ENCODE measurements at regions not wholly inside any gene's neighbourhood (a gene's known extent, or its start where the extent isn't known, plus 50 kb on each side); places are given as distances from the start of the nearest gene placed in this dataset.

DNA sequence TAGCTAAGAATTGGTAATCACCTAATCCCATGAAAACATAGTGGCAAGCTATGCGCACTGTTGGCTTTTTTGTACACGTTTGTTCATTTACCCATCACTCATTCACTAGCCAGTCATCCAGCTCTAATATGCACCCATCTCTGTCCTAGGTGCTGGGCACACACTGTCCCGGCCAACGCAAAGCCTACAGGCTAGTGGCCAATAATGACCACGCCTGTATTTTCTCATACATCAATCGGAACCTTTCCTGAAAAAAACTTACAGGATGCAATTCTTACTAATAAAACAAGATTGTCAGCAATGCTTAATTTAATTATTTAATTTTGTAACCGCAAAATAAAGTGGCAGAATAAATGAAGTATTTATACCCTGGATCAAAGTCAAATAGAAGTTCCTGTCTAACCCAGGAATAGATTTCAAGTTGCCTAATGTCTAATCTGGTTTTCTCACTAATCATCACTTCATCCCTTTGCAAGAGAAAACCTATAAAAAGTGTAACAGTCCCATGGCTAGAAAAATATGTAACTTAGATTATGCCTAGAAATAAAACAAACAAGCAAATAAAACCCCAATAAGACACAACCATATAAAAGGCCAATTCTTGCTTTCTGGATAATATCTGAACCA, 143.3 kb upstream of the BLID start:
- Histone ChIP-seq H3K4me1 (ENCODE audit: control insufficient read depth in 5 of 5, insufficient read depth in 5 of 5, low read length in 5 of 5) (peaks cover 0 to 7% (median 0%) of the 10 kb centered on the region in 5 donors), H3K27me3 (ENCODE audit: control insufficient read depth in 5 of 5, insufficient read depth in 4 of 5, low read length in 5 of 5) (no peaks in the 10 kb centered on the region), H3K27ac (ENCODE audit: low read depth, low read length) (no peak overlapping the region), H3K36me3 (ENCODE audit: control insufficient read depth in 5 of 5, insufficient read depth in 5 of 5, low read length in 5 of 5) (no peaks in the 10 kb centered on the region), H3K4me3 (ENCODE audit: low read depth in 1 of 5, low read length in 5 of 5) (no peak overlapping the region), H3K9ac (ENCODE audit: low read length in 5 of 5) (no peak overlapping the region), H3K9me3 (ENCODE audit: control insufficient read depth in 5 of 5, low read length in 5 of 5) (no peaks in the 10 kb centered on the region)

DNA sequence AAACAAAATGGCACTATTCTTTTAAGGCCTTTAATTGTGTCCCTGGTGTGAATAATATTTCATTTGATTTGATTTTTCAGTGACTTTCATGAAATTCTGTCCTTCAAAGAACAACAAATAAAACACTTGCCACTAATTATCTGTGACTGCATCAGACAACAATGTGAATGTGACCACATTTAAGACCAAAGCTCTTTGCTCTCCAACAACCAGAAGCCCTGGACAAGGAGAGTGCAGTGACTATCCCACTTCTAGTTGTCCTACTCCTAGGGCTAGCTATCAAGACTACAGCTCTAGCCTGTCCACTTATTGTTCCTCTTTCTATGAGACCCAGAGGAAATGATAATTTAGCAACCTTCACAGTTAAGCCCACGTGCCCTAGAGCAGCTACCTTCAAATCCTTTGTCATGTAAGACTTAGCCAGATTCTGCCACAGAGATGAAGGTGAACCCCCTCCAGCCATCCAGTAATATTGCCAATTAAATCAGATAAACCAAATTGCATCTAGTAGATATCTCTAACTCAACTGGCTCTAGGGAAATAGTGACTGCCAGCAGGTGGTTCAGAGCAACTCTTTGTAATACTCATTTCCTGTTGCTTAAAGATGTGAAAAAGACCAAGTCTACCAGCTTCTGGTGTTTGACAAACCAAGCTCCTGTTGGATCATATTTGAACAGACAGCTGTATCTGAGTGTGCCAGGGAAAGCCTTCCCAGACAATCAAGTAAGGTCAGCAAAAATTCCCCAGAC, 142.6 kb upstream of the BLID start:
- no peak overlapping the region for H3K27ac ChIP-seq (ENCODE audit: low read depth, low read length)
- H3K9ac ChIP-seq (ENCODE audit: low read length in 5 of 5), result no peak overlapping the region

DNA sequence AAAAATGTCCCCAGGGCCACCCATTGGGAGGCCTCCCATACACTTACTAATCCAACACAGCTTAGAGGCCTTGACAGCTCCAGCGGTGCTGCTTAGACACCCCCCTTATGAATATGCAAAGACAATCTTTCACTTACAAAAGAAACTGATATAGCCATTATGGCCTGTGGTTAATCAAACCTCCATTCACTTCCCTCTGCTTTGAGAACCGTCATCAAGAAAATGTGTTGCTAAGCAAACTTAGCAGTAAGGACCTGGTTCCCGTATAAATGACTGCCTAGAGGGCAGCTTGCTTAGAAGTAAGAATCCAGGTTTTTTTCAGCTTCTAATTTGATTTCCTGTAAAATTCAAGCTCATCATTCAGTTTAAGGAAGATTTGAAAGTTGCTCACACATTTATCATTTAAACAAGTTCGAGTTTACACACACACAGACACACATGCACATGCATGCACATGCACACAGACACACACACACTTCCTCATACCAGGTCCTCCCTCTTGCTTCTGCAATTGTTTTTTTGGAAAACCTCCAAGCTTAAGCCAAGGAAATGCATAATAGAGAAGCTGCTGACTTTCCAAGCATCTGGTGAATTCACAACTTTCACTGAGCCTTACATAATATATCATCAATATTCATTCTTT, 137.7 kb upstream of the BLID start:
- Histone ChIP-seq H3K27ac (ENCODE audit: low read depth, low read length) (peak overlapping the region; percentile 64), H3K36me3 (ENCODE audit: control insufficient read depth in 5 of 5, insufficient read depth in 5 of 5, low read length in 5 of 5) (no peaks in the 10 kb centered on the region), H3K27me3 (ENCODE audit: control insufficient read depth in 5 of 5, insufficient read depth in 4 of 5, low read length in 5 of 5) (no peaks in the 10 kb centered on the region), H3K9me3 (ENCODE audit: control insufficient read depth in 5 of 5, low read length in 5 of 5) (no peaks in the 10 kb centered on the region), H3K4me1 (ENCODE audit: control insufficient read depth in 5 of 5, insufficient read depth in 5 of 5, low read length in 5 of 5) (peaks cover 0 to 22% (median 13%) of the 10 kb centered on the region in 5 donors), H3K9ac (ENCODE audit: low read length in 5 of 5) (no peak overlapping the region), H3K4me3 (ENCODE audit: low read depth in 1 of 5, low read length in 5 of 5) (peak overlapping the region in 1 of 5 donors; percentile 44)

More for the DNA sequence above, 142.6 kb upstream of the BLID start:
- no peaks in the 10 kb centered on the region for H3K36me3 ChIP-seq (ENCODE audit: control insufficient read depth in 5 of 5, insufficient read depth in 5 of 5, low read length in 5 of 5)
- no peaks in the 10 kb centered on the region for H3K9me3 ChIP-seq (ENCODE audit: control insufficient read depth in 5 of 5, low read length in 5 of 5)
- H3K4me1 ChIP-seq (ENCODE audit: control insufficient read depth in 5 of 5, insufficient read depth in 5 of 5, low read length in 5 of 5), result peaks cover 0 to 14% (median 6%) of the 10 kb centered on the region in 5 donors
- no peaks in the 10 kb centered on the region for H3K27me3 ChIP-seq (ENCODE audit: control insufficient read depth in 5 of 5, insufficient read depth in 4 of 5, low read length in 5 of 5)
- no peak overlapping the region for H3K4me3 ChIP-seq (ENCODE audit: low read depth in 1 of 5, low read length in 5 of 5)

DNA sequence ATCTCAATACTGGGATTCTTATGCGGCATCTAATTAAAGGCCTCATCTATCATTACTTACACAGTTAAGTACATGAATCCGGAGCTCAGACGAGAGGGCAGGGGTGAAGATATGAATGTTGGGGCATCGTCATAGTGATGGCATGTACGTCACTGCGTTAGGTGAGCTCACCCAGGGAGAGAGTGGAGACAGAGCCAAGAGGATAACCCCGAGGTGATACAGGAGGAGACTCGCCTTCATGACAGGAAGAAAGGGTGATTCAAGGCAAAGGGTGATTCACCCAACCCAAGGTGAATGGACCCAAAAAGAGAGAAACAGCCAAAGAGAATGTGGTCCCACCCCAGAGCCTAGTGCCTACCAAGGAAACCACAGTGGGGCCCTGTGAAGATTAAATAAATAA, 132.9 kb upstream of the BLID start:
- H3K4me3 ChIP-seq (ENCODE audit: low read depth in 1 of 5, low read length in 5 of 5), result no peak overlapping the region
- H3K27me3 ChIP-seq (ENCODE audit: control insufficient read depth in 5 of 5, insufficient read depth in 4 of 5, low read length in 5 of 5), result no peaks in the 10 kb centered on the region
- no peak overlapping the region for H3K9ac ChIP-seq (ENCODE audit: low read length in 5 of 5)
- H3K9me3 ChIP-seq (ENCODE audit: control insufficient read depth in 5 of 5, low read length in 5 of 5), result no peaks in the 10 kb centered on the region
- no peaks in the 10 kb centered on the region for H3K36me3 ChIP-seq (ENCODE audit: control insufficient read depth in 5 of 5, insufficient read depth in 5 of 5, low read length in 5 of 5)
- no peak overlapping the region for H3K27ac ChIP-seq (ENCODE audit: low read depth, low read length)
- H3K4me1 ChIP-seq (ENCODE audit: control insufficient read depth in 5 of 5, insufficient read depth in 5 of 5, low read length in 5 of 5), result peaks cover 0 to 11% (median 11%) of the 10 kb centered on the region in 5 donors

DNA sequence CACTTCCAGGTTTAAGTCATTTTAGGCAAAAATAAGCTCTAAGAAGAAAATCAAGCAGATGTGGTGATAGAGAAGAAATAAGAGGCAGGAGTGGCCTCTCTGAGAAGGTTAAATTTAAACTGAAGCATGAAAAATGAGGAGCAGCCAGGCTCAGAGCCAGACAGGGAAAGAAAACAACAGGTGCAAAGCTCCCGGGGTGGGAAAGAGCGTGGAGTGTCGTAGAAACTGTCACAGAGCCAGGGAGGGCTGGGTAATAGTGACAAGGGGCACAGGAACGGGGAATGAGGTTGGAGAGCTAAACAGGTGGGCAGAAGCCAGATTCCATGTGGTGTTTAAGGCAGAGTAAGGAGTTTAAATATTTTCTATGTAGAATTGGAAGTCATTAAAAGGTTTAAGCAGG, 132.1 kb upstream of the BLID start:
- Histone ChIP-seq H3K27me3 (ENCODE audit: control insufficient read depth in 5 of 5, insufficient read depth in 4 of 5, low read length in 5 of 5) (no peaks in the 10 kb centered on the region), H3K4me1 (ENCODE audit: control insufficient read depth in 5 of 5, insufficient read depth in 5 of 5, low read length in 5 of 5) (peaks cover 0 to 6% (median 3%) of the 10 kb centered on the region in 5 donors), H3K9me3 (ENCODE audit: control insufficient read depth in 5 of 5, low read length in 5 of 5) (no peaks in the 10 kb centered on the region), H3K27ac (ENCODE audit: low read depth, low read length) (no peak overlapping the region), H3K4me3 (ENCODE audit: low read depth in 1 of 5, low read length in 5 of 5) (no peak overlapping the region), H3K9ac (ENCODE audit: low read length in 5 of 5) (no peak overlapping the region), H3K36me3 (ENCODE audit: control insufficient read depth in 5 of 5, insufficient read depth in 5 of 5, low read length in 5 of 5) (no peaks in the 10 kb centered on the region)

DNA sequence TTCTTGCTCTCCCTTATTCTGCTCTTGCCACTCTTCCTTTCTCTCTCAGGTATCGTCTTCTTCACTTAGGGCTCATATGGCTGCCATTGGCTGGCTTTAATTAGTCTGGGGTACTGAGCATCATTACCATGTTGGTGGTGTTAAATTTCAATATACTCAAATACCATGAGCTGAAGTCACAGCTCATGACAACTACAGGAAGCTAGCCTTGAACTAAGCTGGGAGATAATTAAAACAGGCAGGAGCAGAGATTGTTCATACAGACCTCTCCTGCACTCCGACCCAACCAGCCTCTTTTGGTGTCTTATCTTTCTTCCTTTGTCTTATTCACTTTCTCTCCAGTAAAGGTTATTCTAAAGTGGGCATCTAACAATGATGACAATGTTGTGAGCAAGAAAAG, 130.9 kb upstream of the BLID start:
- Histone ChIP-seq H3K27me3 (ENCODE audit: control insufficient read depth in 5 of 5, insufficient read depth in 4 of 5, low read length in 5 of 5) (no peaks in the 10 kb centered on the region), H3K4me3 (ENCODE audit: low read depth in 1 of 5, low read length in 5 of 5) (no peak overlapping the region), H3K9ac (ENCODE audit: low read length in 5 of 5) (no peak overlapping the region), H3K36me3 (ENCODE audit: control insufficient read depth in 5 of 5, insufficient read depth in 5 of 5, low read length in 5 of 5) (no peaks in the 10 kb centered on the region), H3K4me1 (ENCODE audit: control insufficient read depth in 5 of 5, insufficient read depth in 5 of 5, low read length in 5 of 5) (peaks cover 0 to 6% (median 0%) of the 10 kb centered on the region in 5 donors), H3K9me3 (ENCODE audit: control insufficient read depth in 5 of 5, low read length in 5 of 5) (no peaks in the 10 kb centered on the region), H3K27ac (ENCODE audit: low read depth, low read length) (no peak overlapping the region)

DNA sequence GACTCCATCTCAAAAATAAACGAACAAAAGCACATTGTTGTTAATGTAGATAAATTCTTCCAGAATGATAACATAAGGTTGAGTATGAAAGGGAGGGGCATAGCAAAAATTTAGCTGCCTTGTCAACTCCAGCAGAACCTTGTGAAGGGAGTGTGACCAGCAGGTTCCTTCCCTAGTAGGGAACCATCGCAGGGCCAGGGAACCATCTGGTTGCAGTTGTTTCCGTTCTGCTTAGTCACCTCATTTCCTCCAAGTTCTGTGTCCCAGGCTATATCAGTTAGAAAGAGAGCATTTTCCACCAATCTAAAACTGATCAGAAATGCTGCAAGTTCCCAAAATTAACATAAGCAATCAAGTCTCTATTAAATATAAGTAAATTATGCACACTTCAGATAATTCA, 126.7 kb upstream of the BLID start:
- no peaks in the 10 kb centered on the region for H3K36me3 ChIP-seq (ENCODE audit: control insufficient read depth in 5 of 5, insufficient read depth in 5 of 5, low read length in 5 of 5)
- no peak overlapping the region for H3K4me3 ChIP-seq (ENCODE audit: low read depth in 1 of 5, low read length in 5 of 5)
- H3K9me3 ChIP-seq (ENCODE audit: control insufficient read depth in 5 of 5, low read length in 5 of 5), result no peaks in the 10 kb centered on the region
- no peaks in the 10 kb centered on the region for H3K27me3 ChIP-seq (ENCODE audit: control insufficient read depth in 5 of 5, insufficient read depth in 4 of 5, low read length in 5 of 5)
- H3K4me1 ChIP-seq (ENCODE audit: control insufficient read depth in 5 of 5, insufficient read depth in 5 of 5, low read length in 5 of 5), result peaks cover 0 to 6% (median 0%) of the 10 kb centered on the region in 5 donors
- H3K9ac ChIP-seq (ENCODE audit: low read length in 5 of 5), result no peak overlapping the region
- no peak overlapping the region for H3K27ac ChIP-seq (ENCODE audit: low read depth, low read length)

DNA sequence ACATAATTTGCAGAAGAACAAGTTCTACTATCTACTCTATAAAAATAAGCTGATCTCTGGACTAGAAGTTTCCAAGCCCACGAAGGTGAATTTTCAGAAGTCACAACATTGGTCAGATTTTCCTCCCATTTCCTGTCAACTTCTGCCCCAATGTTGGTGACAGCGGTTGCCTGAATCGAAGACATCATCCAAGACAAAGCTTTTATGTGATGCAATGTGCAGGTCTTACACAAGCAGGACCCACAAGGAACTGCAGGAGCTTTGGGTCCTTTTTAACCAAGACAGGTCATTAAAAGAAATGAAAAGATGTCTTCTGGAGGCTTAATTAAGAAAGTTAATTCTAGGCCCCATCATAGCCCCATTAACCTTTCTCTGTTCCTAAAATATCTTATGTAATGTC, 125.6 kb upstream of the BLID start:
- Histone ChIP-seq H3K4me3 (ENCODE audit: low read depth in 1 of 5, low read length in 5 of 5) (no peak overlapping the region), H3K27ac (ENCODE audit: low read depth, low read length) (no peak overlapping the region), H3K27me3 (ENCODE audit: control insufficient read depth in 5 of 5, insufficient read depth in 4 of 5, low read length in 5 of 5) (no peaks in the 10 kb centered on the region), H3K36me3 (ENCODE audit: control insufficient read depth in 5 of 5, insufficient read depth in 5 of 5, low read length in 5 of 5) (no peaks in the 10 kb centered on the region), H3K9me3 (ENCODE audit: control insufficient read depth in 5 of 5, low read length in 5 of 5) (no peaks in the 10 kb centered on the region), H3K9ac (ENCODE audit: low read length in 5 of 5) (no peak overlapping the region), H3K4me1 (ENCODE audit: control insufficient read depth in 5 of 5, insufficient read depth in 5 of 5, low read length in 5 of 5) (peaks cover 0 to 6% (median 0%) of the 10 kb centered on the region in 5 donors)

DNA sequence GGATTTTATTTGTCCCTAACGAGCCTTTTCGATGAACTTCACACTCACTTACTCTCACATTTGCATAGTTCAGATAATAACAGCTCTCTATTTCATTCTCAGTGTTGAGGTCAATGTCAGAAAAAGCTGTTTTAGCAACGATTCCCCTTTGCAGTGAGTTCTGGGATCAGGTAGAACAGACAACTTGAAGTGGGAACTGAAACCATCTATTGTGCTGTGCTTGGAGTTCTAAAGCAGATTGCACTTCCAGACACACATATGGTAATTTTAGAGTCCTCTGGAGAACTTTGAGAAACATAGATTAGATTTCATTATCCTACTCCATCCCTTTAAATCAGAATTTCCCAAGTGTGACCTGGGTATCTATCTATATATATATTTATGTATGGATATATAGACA, 124.6 kb upstream of the BLID start:
- H3K36me3 ChIP-seq (ENCODE audit: control insufficient read depth in 5 of 5, insufficient read depth in 5 of 5, low read length in 5 of 5), result no peaks in the 10 kb centered on the region
- H3K9me3 ChIP-seq (ENCODE audit: control insufficient read depth in 5 of 5, low read length in 5 of 5), result no peaks in the 10 kb centered on the region
- H3K4me3 ChIP-seq (ENCODE audit: low read depth in 1 of 5, low read length in 5 of 5), result no peak overlapping the region
- H3K27me3 ChIP-seq (ENCODE audit: control insufficient read depth in 5 of 5, insufficient read depth in 4 of 5, low read length in 5 of 5), result no peaks in the 10 kb centered on the region
- H3K4me1 ChIP-seq (ENCODE audit: control insufficient read depth in 5 of 5, insufficient read depth in 5 of 5, low read length in 5 of 5), result peaks cover 0 to 8% (median 2%) of the 10 kb centered on the region in 5 donors
- no peak overlapping the region for H3K9ac ChIP-seq (ENCODE audit: low read length in 5 of 5)
- H3K27ac ChIP-seq (ENCODE audit: low read depth, low read length), result no peak overlapping the region

DNA sequence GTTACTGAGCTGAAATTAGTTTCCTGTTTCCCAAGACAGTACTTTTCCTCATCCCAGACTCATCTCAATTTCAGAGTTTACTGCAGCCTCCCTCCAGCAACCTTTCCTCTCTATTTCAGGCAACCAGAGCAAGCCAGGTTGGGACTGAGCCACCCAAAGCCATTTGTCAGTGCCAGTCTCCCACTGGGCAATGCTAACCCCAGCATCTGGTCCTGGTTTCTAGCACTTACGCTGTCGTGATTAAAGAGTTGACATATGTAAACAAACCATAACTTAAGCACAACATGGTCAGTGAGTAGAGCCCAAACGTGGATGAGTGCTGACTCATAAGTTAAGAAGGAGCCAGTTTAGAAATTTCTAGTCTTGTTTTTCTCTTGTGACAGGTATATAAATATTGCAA, 119.6 kb upstream of the BLID start:
- no peaks in the 10 kb centered on the region for H3K27me3 ChIP-seq (ENCODE audit: control insufficient read depth in 5 of 5, insufficient read depth in 4 of 5, low read length in 5 of 5)
- no peak overlapping the region for H3K9ac ChIP-seq (ENCODE audit: low read length in 5 of 5)
- H3K4me1 ChIP-seq (ENCODE audit: control insufficient read depth in 5 of 5, insufficient read depth in 5 of 5, low read length in 5 of 5), result peaks cover 0 to 8% (median 4%) of the 10 kb centered on the region in 5 donors
- H3K4me3 ChIP-seq (ENCODE audit: low read depth in 1 of 5, low read length in 5 of 5), result no peak overlapping the region
- no peaks in the 10 kb centered on the region for H3K36me3 ChIP-seq (ENCODE audit: control insufficient read depth in 5 of 5, insufficient read depth in 5 of 5, low read length in 5 of 5)
- peak overlapping the region; percentile 78 for H3K27ac ChIP-seq (ENCODE audit: low read depth, low read length)
- no peaks in the 10 kb centered on the region for H3K9me3 ChIP-seq (ENCODE audit: control insufficient read depth in 5 of 5, low read length in 5 of 5)
